Bronchial epithelial cell (primary cell): ENCODE measurements at regions not wholly inside any gene's neighbourhood (a gene's known extent, or its start where the extent isn't known, plus 50 kb on each side); places are given as distances from the start of the nearest gene placed in this dataset.

Experiments used
- DNase-seq: peaks from one replicate; pipeline ENCODE4 v3.0.0-alpha.2; 2010; ENCODE audit warnings: low read depth
- FAIRE-seq: peaks from 2 replicates; lab custom pipeline; 2011; peaks lifted over from hg19 to GRCh38; lab: Jason Lieb, UNC
- H3K27me3 ChIP-seq: 2 replicates; pipeline ENCODE4 v1.5.1; 2011; ENCODE audit warnings: low read length; ENCODE audit not compliant: control insufficient read depth, insufficient read depth
- H3K36me3 ChIP-seq: 2 replicates; pipeline ENCODE4 v1.5.1; 2011; ENCODE audit warnings: low read length; ENCODE audit not compliant: control insufficient read depth, insufficient read depth
- H3K4me3 ChIP-seq: 2 replicates; pipeline ENCODE4 v1.5.1; 2011; ENCODE audit warnings: mild to moderate bottlenecking, low read depth, low read length, control low read depth
- CTCF ChIP-seq: IDR thresholded peaks from 2 replicates; pipeline ENCODE4 v1.5.1; 2011; ENCODE audit warnings: mild to moderate bottlenecking, moderate library complexity, low read length, control low read depth, inconsistent platforms; ENCODE audit not compliant: insufficient read depth, severe bottlenecking

- H3K4me3 ChIP-seq = no peak overlapping the region
- H3K36me3 ChIP-seq = no peaks in the 10 kb centered on the region
- DNase-seq (no peak), FAIRE-seq (no peak)
- no peaks in the 10 kb centered on the region for H3K27me3 ChIP-seq
- TF ChIP-seq CTCF = no peak
Observed at GRCh38 chr7:97457054-97457453, 274.8 kb upstream of the TAC1 start.

GRCh38 chr7:97460433-97460832, 271.5 kb upstream of the TAC1 start:
- no peaks in the 10 kb centered on the region for H3K27me3 ChIP-seq
- DNase-seq (no peak), FAIRE-seq (no peak)
- no peak overlapping the region for H3K4me3 ChIP-seq
- H3K36me3 ChIP-seq = no peaks in the 10 kb centered on the region
- no peak for TF ChIP-seq CTCF

GRCh38 chr7:97461596-97461995, 270.3 kb upstream of the TAC1 start:
- H3K36me3 ChIP-seq = no peaks in the 10 kb centered on the region
- H3K27me3 ChIP-seq = no peaks in the 10 kb centered on the region
- no peak overlapping the region for H3K4me3 ChIP-seq
- DNase-seq = no peak
- FAIRE-seq = no peak
- no peak for TF ChIP-seq CTCF

DNA sequence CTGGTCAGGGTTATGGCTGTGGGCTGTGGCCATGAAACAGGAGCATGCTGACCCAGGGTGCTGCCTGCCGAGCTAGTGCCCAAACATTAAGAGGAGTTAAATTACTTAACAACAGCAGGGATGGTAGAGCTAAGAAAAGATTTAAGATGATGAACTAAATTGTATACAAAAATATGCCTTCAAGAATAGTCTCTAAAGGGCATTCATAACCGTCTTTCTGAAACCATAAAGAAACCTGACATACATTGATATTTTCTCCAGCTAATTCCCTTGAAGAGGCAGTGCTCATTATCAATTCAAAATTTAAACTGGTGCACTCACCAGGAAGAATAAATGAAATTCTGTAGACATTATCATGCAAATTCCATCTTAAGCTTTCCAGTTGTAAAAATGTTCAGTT, 265.8 kb upstream of the TAC1 start:
- Histone ChIP-seq H3K4me3 (no peak overlapping the region), H3K27me3 (no peaks in the 10 kb centered on the region), H3K36me3 (no peaks in the 10 kb centered on the region)
- TF ChIP-seq CTCF = no peak
- DNase-seq (no peak), FAIRE-seq (no peak)

- Histone ChIP-seq H3K4me3 (no peak overlapping the region), H3K36me3 (no peaks in the 10 kb centered on the region), H3K27me3 (no peaks in the 10 kb centered on the region)
- TF ChIP-seq CTCF = no peak
- FAIRE-seq (no peak), DNase-seq (no peak)
Observed at GRCh38 chr7:97466999-97467740, 264.7 kb upstream of the TAC1 start.

DNA sequence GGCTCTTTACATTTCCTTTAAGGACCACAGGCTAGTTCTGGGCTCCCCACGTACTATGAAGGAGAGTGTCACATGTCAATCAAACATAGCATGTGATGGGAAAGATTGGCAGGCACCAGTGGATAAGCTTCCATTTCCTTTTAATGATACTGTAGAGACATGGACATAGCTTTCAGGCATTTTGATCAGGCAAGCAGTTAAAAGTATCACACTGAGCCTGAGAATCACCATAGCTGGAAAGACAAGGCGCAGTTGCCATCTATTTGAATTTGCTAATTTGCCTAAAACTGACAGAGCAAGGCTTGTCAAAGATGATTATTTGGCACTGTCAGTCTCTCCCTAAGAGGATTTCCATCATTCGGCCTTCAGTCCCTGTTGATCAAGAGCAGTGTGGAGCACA, 263.4 kb upstream of the TAC1 start:
- H3K27me3 ChIP-seq = no peaks in the 10 kb centered on the region
- FAIRE-seq = no peak
- no peak for DNase-seq
- H3K36me3 ChIP-seq = no peaks in the 10 kb centered on the region
- no peak overlapping the region for H3K4me3 ChIP-seq
- no peak for TF ChIP-seq CTCF
